Nephron (organoid): ENCODE measurements at regions not wholly inside any gene's neighbourhood (a gene's known extent, or its start where the extent isn't known, plus 50 kb on each side); places are given as distances from the start of the nearest gene placed in this dataset.

Experiments
- H3K27ac Mint-ChIP-seq, 3 experiments: 2 replicates each; pipeline ENCODE4 v1.8.0; 2020; ENCODE audit warnings: mixed read lengths in 3 of 3, mild to moderate bottlenecking in 2 of 3, moderate library complexity in 1 of 3
- H3K27me3 Mint-ChIP-seq: 2 replicates; pipeline ENCODE4 v1.8.0; 2021; ENCODE audit warnings: low read depth, mild to moderate bottlenecking, moderate library complexity, mixed read lengths
- H3K36me3 Mint-ChIP-seq: 2 replicates; pipeline ENCODE4 v1.8.0; 2020; ENCODE audit warnings: low read depth, mixed read lengths
- H3K4me1 Mint-ChIP-seq: 2 replicates; pipeline ENCODE4 v1.8.0; 2020; ENCODE audit warnings: mixed read lengths
- H3K4me3 Mint-ChIP-seq, 3 experiments: 2 replicates each; pipeline ENCODE4 v1.8.0; 2020; ENCODE audit warnings: mild to moderate bottlenecking in 3 of 3, mixed read lengths in 3 of 3, moderate library complexity in 2 of 3
- H3K9me3 Mint-ChIP-seq: 2 replicates; pipeline ENCODE4 v1.8.0; 2020; ENCODE audit warnings: mixed read lengths
- TF ChIP-seq, protein P1 (sequence below), 3 experiments: fragments of 200-600 bp; sonication (generic); IDR thresholded peaks; one replicate each; pipeline ENCODE4 v1.5.0; 2021; ENCODE audit warnings: antibody characterized with exemption in 3 of 3; ENCODE audit not compliant: unreplicated experiment in 3 of 3

DNA sequence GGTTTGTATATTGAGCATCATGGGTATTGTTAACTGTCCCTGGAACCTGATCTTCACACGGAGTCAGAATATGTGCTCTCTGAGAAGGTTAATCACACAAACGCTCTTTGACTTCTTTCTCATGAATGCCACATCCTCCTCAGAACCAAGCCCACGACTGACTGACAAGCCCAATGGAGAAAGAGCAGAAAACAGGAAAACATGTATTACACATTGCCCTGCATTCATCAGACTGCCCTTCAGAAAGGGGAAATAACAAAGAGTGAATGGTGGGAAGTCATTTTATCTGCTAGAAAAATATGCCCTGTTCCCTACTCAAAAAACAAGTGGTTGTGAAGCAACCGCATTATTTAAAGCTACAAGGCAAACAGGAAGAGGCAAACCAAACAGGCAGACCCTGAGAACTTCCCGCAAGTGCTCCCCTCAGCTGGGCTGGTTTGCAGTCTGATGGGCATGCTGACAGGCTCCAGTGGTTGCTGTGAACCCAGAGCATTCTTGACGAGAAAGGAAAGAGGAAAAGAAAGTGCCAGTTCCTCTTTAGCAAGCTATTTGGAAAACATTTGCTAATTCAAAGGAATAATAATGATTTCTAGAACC, 172.9 kb upstream of the SETBP1 start:
- TF ChIP-seq, protein P1, sequence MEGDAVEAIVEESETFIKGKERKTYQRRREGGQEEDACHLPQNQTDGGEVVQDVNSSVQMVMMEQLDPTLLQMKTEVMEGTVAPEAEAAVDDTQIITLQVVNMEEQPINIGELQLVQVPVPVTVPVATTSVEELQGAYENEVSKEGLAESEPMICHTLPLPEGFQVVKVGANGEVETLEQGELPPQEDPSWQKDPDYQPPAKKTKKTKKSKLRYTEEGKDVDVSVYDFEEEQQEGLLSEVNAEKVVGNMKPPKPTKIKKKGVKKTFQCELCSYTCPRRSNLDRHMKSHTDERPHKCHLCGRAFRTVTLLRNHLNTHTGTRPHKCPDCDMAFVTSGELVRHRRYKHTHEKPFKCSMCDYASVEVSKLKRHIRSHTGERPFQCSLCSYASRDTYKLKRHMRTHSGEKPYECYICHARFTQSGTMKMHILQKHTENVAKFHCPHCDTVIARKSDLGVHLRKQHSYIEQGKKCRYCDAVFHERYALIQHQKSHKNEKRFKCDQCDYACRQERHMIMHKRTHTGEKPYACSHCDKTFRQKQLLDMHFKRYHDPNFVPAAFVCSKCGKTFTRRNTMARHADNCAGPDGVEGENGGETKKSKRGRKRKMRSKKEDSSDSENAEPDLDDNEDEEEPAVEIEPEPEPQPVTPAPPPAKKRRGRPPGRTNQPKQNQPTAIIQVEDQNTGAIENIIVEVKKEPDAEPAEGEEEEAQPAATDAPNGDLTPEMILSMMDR (IDR thresholded peaks at IDR 0.05; ENCODE audit: unreplicated experiment in 3 of 3) = no peak
- Mint-ChIP-seq H3K4me1 (no peaks in the 10 kb centered on the region), H3K36me3 (no peaks in the 10 kb centered on the region), H3K27ac (no peak overlapping the region), H3K27me3 (no peaks in the 10 kb centered on the region), H3K4me3 (no peak overlapping the region), H3K9me3 (no peaks in the 10 kb centered on the region)

DNA sequence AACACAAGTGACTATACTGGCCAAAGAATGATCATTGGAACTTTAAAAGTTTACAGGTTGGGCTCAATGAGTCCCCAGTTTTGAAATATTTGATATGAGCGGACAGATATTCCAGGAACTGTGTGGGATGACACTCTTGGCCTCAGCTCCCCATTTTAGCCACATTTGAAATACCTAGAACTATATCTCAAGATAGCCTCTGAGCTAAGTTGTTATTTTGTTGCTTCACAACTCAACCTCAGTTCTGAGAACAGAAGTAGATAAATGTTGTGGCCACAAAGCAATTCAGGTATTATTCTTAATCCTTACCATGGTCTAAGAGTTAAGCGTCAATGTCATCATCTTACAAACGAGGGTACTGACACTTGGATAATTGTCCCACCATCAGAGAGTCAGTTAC, 172.2 kb upstream of the SETBP1 start:
- no peaks in the 10 kb centered on the region for H3K27me3 Mint-ChIP-seq
- H3K4me3 Mint-ChIP-seq = no peak overlapping the region
- no peaks in the 10 kb centered on the region for H3K36me3 Mint-ChIP-seq
- no peak overlapping the region for H3K27ac Mint-ChIP-seq
- no peaks in the 10 kb centered on the region for H3K9me3 Mint-ChIP-seq
- TF ChIP-seq, protein P1 (IDR thresholded peaks at IDR 0.05; ENCODE audit: unreplicated experiment in 3 of 3) = no peak
- no peaks in the 10 kb centered on the region for H3K4me1 Mint-ChIP-seq

DNA sequence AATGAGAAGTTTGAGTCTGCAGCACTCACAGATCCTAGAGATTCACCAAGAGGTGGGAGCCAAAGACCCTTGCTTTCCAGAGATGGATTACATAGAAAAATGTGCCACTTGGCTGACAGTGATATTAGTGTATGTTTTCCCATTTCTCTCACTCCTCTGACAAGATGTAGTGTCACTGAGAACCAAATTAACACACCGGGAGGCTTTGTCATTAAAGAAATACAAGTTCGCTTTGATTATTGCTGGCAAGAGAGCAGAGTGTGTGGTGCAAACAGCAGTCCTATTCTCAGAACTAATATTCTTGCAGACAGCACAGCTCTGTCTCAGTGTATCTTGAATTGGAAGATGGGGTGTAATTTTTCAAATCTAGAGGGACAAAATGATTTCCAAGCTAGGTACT, 171.6 kb upstream of the SETBP1 start:
- TF ChIP-seq, protein P1 (IDR thresholded peaks at IDR 0.05; ENCODE audit: unreplicated experiment in 3 of 3) = no peak
- no peak overlapping the region for H3K27ac Mint-ChIP-seq
- no peaks in the 10 kb centered on the region for H3K36me3 Mint-ChIP-seq
- H3K27me3 Mint-ChIP-seq = no peaks in the 10 kb centered on the region
- H3K4me1 Mint-ChIP-seq = no peaks in the 10 kb centered on the region
- no peak overlapping the region for H3K4me3 Mint-ChIP-seq
- no peaks in the 10 kb centered on the region for H3K9me3 Mint-ChIP-seq

DNA sequence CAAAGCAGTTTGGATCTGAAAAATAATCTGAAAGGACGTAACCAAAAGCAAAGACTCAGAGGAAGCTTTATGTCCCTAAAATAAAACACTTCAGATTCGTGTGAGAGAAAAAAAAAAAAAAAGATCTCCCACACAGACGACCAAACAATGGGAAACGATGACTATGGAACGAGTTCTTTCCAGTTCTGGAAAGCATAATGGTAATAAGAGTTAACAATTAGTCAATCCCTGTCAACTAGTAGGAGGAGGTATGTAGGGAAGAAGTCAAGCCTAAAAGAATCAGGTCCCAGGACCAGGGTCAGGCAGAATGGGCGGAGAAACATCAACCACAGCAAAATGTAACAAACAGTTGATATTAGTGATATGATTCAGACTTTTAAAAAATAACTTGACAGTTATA, 170.3 kb upstream of the SETBP1 start:
- no peak overlapping the region for H3K27ac Mint-ChIP-seq
- no peak overlapping the region for H3K4me3 Mint-ChIP-seq
- no peaks in the 10 kb centered on the region for H3K4me1 Mint-ChIP-seq
- TF ChIP-seq, protein P1 (IDR thresholded peaks at IDR 0.05; ENCODE audit: unreplicated experiment in 3 of 3) = no peak
- no peaks in the 10 kb centered on the region for H3K9me3 Mint-ChIP-seq
- no peaks in the 10 kb centered on the region for H3K27me3 Mint-ChIP-seq
- H3K36me3 Mint-ChIP-seq = no peaks in the 10 kb centered on the region

DNA sequence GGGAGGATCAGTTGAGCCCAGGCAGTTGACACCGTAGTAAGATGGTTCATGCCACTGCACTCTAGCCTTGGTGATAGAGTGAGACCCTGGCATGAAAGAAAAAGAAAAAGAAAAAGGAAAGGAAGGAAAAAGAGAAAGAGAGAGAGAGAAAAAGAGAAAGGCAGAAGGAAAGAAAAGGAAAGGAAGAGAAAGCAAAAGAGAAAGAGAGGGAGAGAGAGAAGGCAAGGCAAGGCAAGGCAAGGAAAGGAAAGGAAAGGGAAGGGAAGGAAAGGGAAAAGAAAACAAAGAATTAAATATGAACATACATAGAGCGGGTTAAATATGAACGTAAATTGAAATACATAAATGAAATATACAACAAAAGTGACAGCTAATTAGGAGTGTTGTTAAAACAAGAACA, 167.5 kb upstream of the SETBP1 start:
- Mint-ChIP-seq H3K4me3 (no peak overlapping the region), H3K9me3 (no peaks in the 10 kb centered on the region), H3K27ac (no peak overlapping the region), H3K4me1 (peaks cover 10% of the 10 kb centered on the region), H3K36me3 (no peaks in the 10 kb centered on the region), H3K27me3 (no peaks in the 10 kb centered on the region)
- TF ChIP-seq, protein P1 (IDR thresholded peaks at IDR 0.05; ENCODE audit: unreplicated experiment in 3 of 3) = no peak

DNA sequence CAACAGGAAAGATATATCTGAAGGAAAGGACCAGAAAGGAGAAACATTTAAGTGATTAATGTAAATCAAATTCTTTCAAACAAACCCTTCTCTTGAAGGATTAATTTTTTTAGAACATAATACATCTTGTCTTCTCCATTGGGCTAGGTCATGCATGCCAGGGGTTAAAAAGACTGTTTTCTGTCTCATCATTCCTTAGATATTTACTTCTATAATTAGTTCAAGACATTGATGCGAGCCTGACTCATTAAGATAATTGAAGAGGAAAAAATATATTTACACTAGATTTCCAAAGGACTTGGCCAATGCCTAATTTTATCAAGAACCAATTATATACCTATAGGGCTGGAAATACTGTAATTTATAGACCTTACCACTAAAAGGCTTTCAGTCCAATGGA, 166.6 kb upstream of the SETBP1 start:
- no peaks in the 10 kb centered on the region for H3K27me3 Mint-ChIP-seq
- no peak overlapping the region for H3K4me3 Mint-ChIP-seq
- TF ChIP-seq, protein P1 (IDR thresholded peaks at IDR 0.05; ENCODE audit: unreplicated experiment in 3 of 3) = no peak
- no peaks in the 10 kb centered on the region for H3K9me3 Mint-ChIP-seq
- no peaks in the 10 kb centered on the region for H3K36me3 Mint-ChIP-seq
- peaks cover 13% of the 10 kb centered on the region for H3K4me1 Mint-ChIP-seq
- no peak overlapping the region for H3K27ac Mint-ChIP-seq
